ENCODE measurements at regions not wholly inside any gene's neighbourhood (a gene's known extent, or its start where the extent isn't known, plus 50 kb on each side); places are given as distances from the start of the nearest gene placed in this dataset.

GRCh38 chr6:2534406-2535042 lies 216.2 kb downstream of the MYLK4 start:
- DNase-seq = no peak

GRCh38 chr6:2531426-2532215 lies 219.1 kb downstream of the MYLK4 start:
- DNase-seq = no peak

- DNase-seq = peak; percentile 94
Observed at GRCh38 chr6:2529211-2529719, 221.5 kb downstream of the MYLK4 start.

- no peak for DNase-seq
Observed at GRCh38 chr6:2528156-2528555, 222.6 kb downstream of the MYLK4 start.

- DNase-seq = no peak
Observed at GRCh38 chr6:2526766-2527165, 224.0 kb downstream of the MYLK4 start.

GRCh38 chr6:2524090-2524489 lies 226.6 kb downstream of the MYLK4 start:
- DNase-seq = no peak

GRCh38 chr6:2523061-2523460 lies 227.7 kb downstream of the MYLK4 start:
- no peak for DNase-seq

GRCh38 chr6:2522521-2522920 lies 228.2 kb downstream of the MYLK4 start:
- DNase-seq = no peak

GRCh38 chr6:2517855-2518473 lies 232.8 kb downstream of the MYLK4 start:
- no peak for DNase-seq

- DNase-seq = no peak
Observed at GRCh38 chr6:2517401-2517800, 233.3 kb downstream of the MYLK4 start.

GRCh38 chr6:2516059-2516458 lies 234.7 kb downstream of the MYLK4 start:
- DNase-seq = no peak

GRCh38 chr6:2514965-2515543 lies 235.7 kb downstream of the MYLK4 start:
- DNase-seq = no peak

- no peak for DNase-seq
Observed at GRCh38 chr6:2512802-2513201, 237.9 kb downstream of the MYLK4 start.

- DNase-seq = no peak
Observed at GRCh38 chr6:2510316-2510715, 240.4 kb downstream of the MYLK4 start.

- no peak for DNase-seq
Observed at GRCh38 chr6:2509711-2510110, 241.0 kb downstream of the MYLK4 start.

GRCh38 chr6:2508071-2508470 lies 242.7 kb downstream of the MYLK4 start:
- DNase-seq = no peak

GRCh38 chr6:2507521-2508037 lies 243.1 kb downstream of the MYLK4 start:
- DNase-seq = no peak

- no peak for DNase-seq
Observed at GRCh38 chr6:2507016-2507415, 243.7 kb downstream of the MYLK4 start.

GRCh38 chr6:2505624-2506023 lies 245.1 kb downstream of the MYLK4 start:
- no peak for DNase-seq

GRCh38 chr6:2504495-2505064 lies 246.1 kb downstream of the MYLK4 start:
- no peak for DNase-seq

GRCh38 chr6:2503816-2504494 lies 246.8 kb downstream of the MYLK4 start:
- DNase-seq = no peak

GRCh38 chr6:2502998-2503674 lies 247.6 kb downstream of the MYLK4 start:
- DNase-seq = no peak
